Endothelial cell of umbilical vein (primary cell): ENCODE measurements at regions not wholly inside any gene's neighbourhood (a gene's known extent, or its start where the extent isn't known, plus 50 kb on each side); places are given as distances from the start of the nearest gene placed in this dataset.
A peak's percentile ranks its signal among the peaks of the same experiment; 100 is the strongest.

Experiments used
- BruUV-seq: library from RNA; stranded (reverse); fragments of 400-500 nt; replicated peaks from 2 replicates; lab custom pipeline; 2021; lab: Mats Ljungman, UMichigan
- CTCF ChIA-PET: fragments of 300-600, 350-600 bp; sonication (Branson Sonifier 250); formaldehyde crosslinking; loops from one replicate; lab custom pipeline; 2021; ENCODE audit warnings: antibody characterized with exemption, inconsistent platforms; lab: Charles Lee
- POLR2A ChIA-PET: fragments of 300-600, 350-600 bp; sonication (Branson Sonifier 250); formaldehyde crosslinking; loops from one replicate; lab custom pipeline; 2021; ENCODE audit warnings: antibody characterized with exemption, inconsistent platforms; lab: Charles Lee
- DNase-seq: peaks from one replicate; pipeline ENCODE4 v3.0.0-alpha.2; 2011; ENCODE audit warnings: low read depth, low spot score
- FAIRE-seq: peaks from 2 replicates; lab custom pipeline; 2011; peaks lifted over from hg19 to GRCh38; lab: Jason Lieb, UNC
- H2AFZ ChIP-seq: 2 replicates; pipeline ENCODE4 v1.6.0; 2012; ENCODE audit warnings: low read depth, low read length, control low read depth, inconsistent platforms
- H3K27ac ChIP-seq: 2 replicates; pipeline ENCODE4 v1.5.1; 2011; ENCODE audit warnings: low read depth, mild to moderate bottlenecking, control low read depth, low read length, moderate library complexity; ENCODE audit not compliant: insufficient read depth
- H3K27me3 ChIP-seq, 2 experiments: 2 replicates each; pipeline versions ENCODE4 v1.6.0 to v1.6.1; 2011; ENCODE audit warnings: low read length in 2 of 2, mixed read lengths in 1 of 2; ENCODE audit not compliant: control insufficient read depth in 2 of 2, insufficient read depth in 2 of 2
- H3K36me3 ChIP-seq, 2 experiments: 2 replicates in 1 of 2; 3 replicates in 1 of 2; pipeline ENCODE4 v1.5.1; 2011; ENCODE audit warnings: low read length in 2 of 2, mild to moderate bottlenecking in 1 of 2, moderate library complexity in 1 of 2; ENCODE audit not compliant: control insufficient read depth in 2 of 2, insufficient read depth in 2 of 2; ENCODE audit errors: extremely low read depth in 1 of 2
- H3K4me1 ChIP-seq: 3 replicates; pipeline ENCODE4 v1.5.1; 2011; ENCODE audit warnings: mild to moderate bottlenecking, low read length; ENCODE audit not compliant: control insufficient read depth, insufficient read depth; ENCODE audit errors: extremely low read depth
- H3K4me2 ChIP-seq: 2 replicates; pipeline ENCODE4 v1.6.1; 2011; ENCODE audit warnings: low read length, control low read depth, mixed read lengths; ENCODE audit not compliant: insufficient read depth
- H3K4me3 ChIP-seq, 3 experiments: fragments of 200-600 bp in 1 of 3; sonication (generic), shearing (Covaris generic) in 1 of 3; replicated peaks in 1 of 3; 2 replicates each; pipeline ENCODE4 v1.5.1; 2011 to 2016; ENCODE audit warnings: control low read depth in 3 of 3, low read length in 3 of 3, mild to moderate bottlenecking in 2 of 3, inconsistent platforms in 1 of 3, low read depth in 1 of 3, moderate library complexity in 1 of 3; ENCODE audit not compliant: insufficient read depth in 1 of 3
- H3K79me2 ChIP-seq: 2 replicates; pipeline ENCODE4 v1.6.0; 2012; ENCODE audit warnings: low read length, inconsistent platforms; ENCODE audit not compliant: control insufficient read depth, insufficient read depth
- H3K9ac ChIP-seq: replicated peaks from 2 replicates; pipeline ENCODE3; 2011; ENCODE audit warnings: low read length, control low read depth; ENCODE audit not compliant: insufficient read depth; ENCODE audit errors: extremely low read depth
- H3K9me1 ChIP-seq: replicated peaks from 3 replicates; pipeline ENCODE4 v1.6.0; 2011; ENCODE audit warnings: mild to moderate bottlenecking, low read length; ENCODE audit not compliant: control insufficient read depth, insufficient read depth; ENCODE audit errors: extremely low read depth
- H3K9me3 ChIP-seq: replicated peaks from 2 replicates; pipeline ENCODE4 v1.5.1; 2012; ENCODE audit warnings: low read length, inconsistent platforms; ENCODE audit not compliant: control insufficient read depth, insufficient read depth
- H4K20me1 ChIP-seq: replicated peaks from 2 replicates; pipeline ENCODE3; 2011; ENCODE audit warnings: mild to moderate bottlenecking, low read length; ENCODE audit not compliant: control insufficient read depth, insufficient read depth; ENCODE audit errors: extremely low read depth
- CTCF ChIP-seq, 2 donors: IDR thresholded peaks; 1 replicate in 1 of 2; 2 replicates in 1 of 2; pipeline ENCODE4 v1.5.1; 2011; ENCODE audit warnings: low read length in 2 of 2, mild to moderate bottlenecking in 2 of 2, moderate library complexity in 2 of 2, control low read depth in 1 of 2, inconsistent platforms in 1 of 2, low read depth in 1 of 2; ENCODE audit not compliant: insufficient read depth in 1 of 2; ENCODE audit errors: extremely low read depth in 1 of 2
- GATA2 ChIP-seq: IDR thresholded peaks from 2 replicates; pipeline ENCODE4 v1.7.0; 2011; ENCODE audit warnings: low read depth, mild to moderate bottlenecking, moderate library complexity, mixed read lengths, low read length; ENCODE audit not compliant: insufficient read length, insufficient read depth
- JUN ChIP-seq: IDR thresholded peaks from 2 replicates; pipeline ENCODE4 v1.6.1; 2011; ENCODE audit warnings: borderline replicate concordance, low read depth; ENCODE audit not compliant: insufficient read length, insufficient read depth
- MYC ChIP-seq: IDR thresholded peaks from one replicate; pipeline ENCODE4 v1.6.1; 2011; ENCODE audit warnings: mild to moderate bottlenecking, low read depth, low read length
- POLR2A ChIP-seq: IDR thresholded peaks from 2 replicates; pipeline ENCODE4 v1.6.1; 2012; ENCODE audit warnings: low read depth, mild to moderate bottlenecking, control low read depth, low read length
- POLR2AphosphoS5 ChIP-seq: IDR thresholded peaks from 2 replicates; pipeline ENCODE4 v1.6.1; 2012; ENCODE audit warnings: low read depth, mild to moderate bottlenecking, control low read depth, low read length, moderate library complexity; ENCODE audit not compliant: insufficient read depth
- dilution Hi-C: fragments of 300-500 bp; cut with MboI; formaldehyde crosslinking; loops from one replicate; pipeline ENCODE4 v1.15.0; 2019; ENCODE audit warnings: low sequenced_read_pairs; ENCODE audit not compliant: extremely low pct_ligation_motif_present
- intact Hi-C: fragments of 100-400 bp; cut with micrococcal nuclease; formaldehyde crosslinking; loops from one replicate; pipeline ENCODE4 v1.10.0; 2022

GRCh38 chr13:50124536-50125303, 109.5 kb downstream of the KCNRG start:
- Histone ChIP-seq H3K9me1 (no peaks in the 10 kb centered on the region), H3K79me2 (no peaks in the 10 kb centered on the region), H3K27ac (peak overlapping the region; percentile 93), H3K9ac (peak overlapping the region; percentile 82), H3K9me3 (no peaks in the 10 kb centered on the region), H2AFZ (peak overlapping the region; percentile 87), H3K4me3 (peak overlapping the region; percentile 68 to 91 (median 78)), H3K4me1 (peaks cover 8% of the 10 kb centered on the region), H3K27me3 (peaks cover 11 to 15% of the 10 kb centered on the region in 2 experiments), H3K36me3 (no peaks in the 10 kb centered on the region), H3K4me2 (peak overlapping the region; percentile 68), H4K20me1 (no peaks in the 10 kb centered on the region)
- ChIA-PET CTCF (interaction anchor here (0.7 to 6.8 kb wide), 12 partner anchors 8 to 787 kb away, joined by 3 to 58 read pairs (median 3); partner anchors contain the start of genes SPRYD7 and TRIM13), POLR2A (interaction anchor here (0.6 to 1.7 kb wide), 7 partner anchors 8 to 329 kb away, joined by 3 to 9 read pairs (median 4); partner anchors contain the start of gene TRIM13)
- peak; percentile 20 for TF ChIP-seq POLR2AphosphoS5
- no peak for TF ChIP-seq CTCF (IDR thresholded peaks at IDR 0.05; ENCODE audit: extremely low read depth in 1 of 2, insufficient read depth in 1 of 2, low read depth in 1 of 2, low read length in 2 of 2)
- dilution Hi-C loops = no loop called here
- intact Hi-C loops = loop anchor here (1.0 to 10.0 kb wide), 11 partner anchors 42 to 786 kb away; partner anchors contain the start of genes KPNA3, SPRYD7 and TRIM13
- FAIRE-seq = peak; percentile 33
- no peak for DNase-seq
- BruUV-seq = no TSS peak

GRCh38 chr13:50125304-50125553, 110.0 kb downstream of the KCNRG start:
- no peaks in the 10 kb centered on the region for H3K36me3 ChIP-seq
- no peaks in the 10 kb centered on the region for H4K20me1 ChIP-seq
- no peak for DNase-seq
- peaks cover 14 to 17% of the 10 kb centered on the region in 2 experiments for H3K27me3 ChIP-seq
- H3K27ac ChIP-seq = peak overlapping the region; percentile 44
- intact Hi-C loops (loop anchor here (1.0 to 10.0 kb wide), 7 partner anchors 188 to 786 kb away; partner anchors contain the start of gene SPRYD7), dilution Hi-C loops (no loop called here)
- ChIA-PET POLR2A (interaction anchor here (0.9 to 1.7 kb wide), 3 partner anchors 8 to 45 kb away, joined by 4 to 5 read pairs (median 4); no protein-coding TSS in a partner anchor), CTCF (interaction anchor here (0.7 to 6.8 kb wide), 9 partner anchors 9 to 787 kb away, joined by 3 to 58 read pairs (median 3); partner anchors contain the start of genes SPRYD7 and TRIM13)
- peak overlapping the region; percentile 87 for H2AFZ ChIP-seq
- H3K4me2 ChIP-seq = peak overlapping the region; percentile 68
- FAIRE-seq = no peak
- H3K4me1 ChIP-seq = peaks cover 8% of the 10 kb centered on the region
- H3K9me3 ChIP-seq = no peaks in the 10 kb centered on the region
- no peaks in the 10 kb centered on the region for H3K79me2 ChIP-seq
- no peaks in the 10 kb centered on the region for H3K9me1 ChIP-seq
- TF ChIP-seq POLR2AphosphoS5 (no peak), MYC (no peak), GATA2 (no peak), JUN (no peak), POLR2A (no peak)
- H3K9ac ChIP-seq = peak overlapping the region; percentile 65
- peak overlapping the region; percentile 52 to 91 (median 78) for H3K4me3 ChIP-seq
- BruUV-seq = no TSS peak
